ENCODE measurements at regions not wholly inside any gene's neighbourhood (a gene's known extent, or its start where the extent isn't known, plus 50 kb on each side); places are given as distances from the start of the nearest gene placed in this dataset.

DNA sequence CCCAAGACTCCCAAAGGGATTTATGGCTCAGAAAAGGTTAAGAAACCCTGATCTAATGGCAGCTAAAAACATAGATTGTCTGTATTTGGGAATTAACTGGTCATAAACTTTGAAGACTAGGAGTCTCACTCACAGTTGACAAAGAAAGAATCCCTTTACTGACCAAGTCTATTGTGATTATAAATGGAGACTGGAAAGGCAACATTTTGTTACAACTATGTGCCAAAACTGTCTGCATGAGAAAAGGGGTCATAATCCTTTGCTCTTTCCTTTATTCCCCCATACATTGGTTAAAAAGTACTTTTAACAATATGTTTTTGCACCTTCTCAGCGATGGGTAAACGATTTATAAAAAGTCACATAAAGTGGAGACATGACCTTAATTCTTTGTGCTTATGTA is 206.9 kb upstream of the MAP3K7 start:
- TF ChIP-seq, protein P1, sequence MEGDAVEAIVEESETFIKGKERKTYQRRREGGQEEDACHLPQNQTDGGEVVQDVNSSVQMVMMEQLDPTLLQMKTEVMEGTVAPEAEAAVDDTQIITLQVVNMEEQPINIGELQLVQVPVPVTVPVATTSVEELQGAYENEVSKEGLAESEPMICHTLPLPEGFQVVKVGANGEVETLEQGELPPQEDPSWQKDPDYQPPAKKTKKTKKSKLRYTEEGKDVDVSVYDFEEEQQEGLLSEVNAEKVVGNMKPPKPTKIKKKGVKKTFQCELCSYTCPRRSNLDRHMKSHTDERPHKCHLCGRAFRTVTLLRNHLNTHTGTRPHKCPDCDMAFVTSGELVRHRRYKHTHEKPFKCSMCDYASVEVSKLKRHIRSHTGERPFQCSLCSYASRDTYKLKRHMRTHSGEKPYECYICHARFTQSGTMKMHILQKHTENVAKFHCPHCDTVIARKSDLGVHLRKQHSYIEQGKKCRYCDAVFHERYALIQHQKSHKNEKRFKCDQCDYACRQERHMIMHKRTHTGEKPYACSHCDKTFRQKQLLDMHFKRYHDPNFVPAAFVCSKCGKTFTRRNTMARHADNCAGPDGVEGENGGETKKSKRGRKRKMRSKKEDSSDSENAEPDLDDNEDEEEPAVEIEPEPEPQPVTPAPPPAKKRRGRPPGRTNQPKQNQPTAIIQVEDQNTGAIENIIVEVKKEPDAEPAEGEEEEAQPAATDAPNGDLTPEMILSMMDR (IDR thresholded peaks at IDR 0.05), result no peak
- TF ChIP-seq POLR2A (IDR thresholded peaks at IDR 0.05), result no peak
